Spleen (tissue), 11 donors: ENCODE measurements at regions not wholly inside any gene's neighbourhood (a gene's known extent, or its start where the extent isn't known, plus 50 kb on each side); places are given as distances from the start of the nearest gene placed in this dataset.

Source experiments
- DNase-seq: peaks from one replicate; pipeline ENCODE4 v3.0.0-alpha.2; 2020
- H3K27ac ChIP-seq, 8 donors: fragments of 200-600 bp; sonication (generic) in 7 of 8; 1 replicate in 4 of 8; 2 replicates in 4 of 8; pipeline versions ENCODE4 v1.5.0 to v1.8.0; 2016 to 2021; ENCODE audit warnings: inconsistent platforms in 4 of 8, mild to moderate bottlenecking in 4 of 8, moderate library complexity in 1 of 8
- H3K27me3 ChIP-seq, 7 donors: fragments of 200-600 bp; sonication (generic) in 6 of 7; replicated peaks in 1 of 7; 1 replicate in 4 of 7; 2 replicates in 3 of 7; pipeline versions ENCODE4 v1.5.0 to v1.8.0; 2016 to 2021; ENCODE audit warnings: inconsistent platforms in 3 of 7, mild to moderate bottlenecking in 1 of 7
- H3K36me3 ChIP-seq, 6 donors: fragments of 200-600 bp; sonication (generic) in 5 of 6; 1 replicate in 4 of 6; 2 replicates in 2 of 6; pipeline versions ENCODE4 v1.5.0 to v1.8.0; 2016 to 2021; ENCODE audit warnings: inconsistent platforms in 2 of 6
- H3K4me1 ChIP-seq, 6 donors: fragments of 200-600 bp; sonication (generic) in 5 of 6; 1 replicate in 3 of 6; 2 replicates in 3 of 6; pipeline versions ENCODE4 v1.5.0 to v1.8.0; 2016 to 2021; ENCODE audit warnings: inconsistent platforms in 3 of 6
- H3K4me3 ChIP-seq, 8 donors: fragments of 200-600 bp; sonication (generic) in 7 of 8; 1 replicate in 4 of 8; 2 replicates in 4 of 8; pipeline versions ENCODE4 v1.5.0 to v1.8.0; 2016 to 2021; ENCODE audit warnings: inconsistent platforms in 4 of 8, mild to moderate bottlenecking in 4 of 8, moderate library complexity in 2 of 8
- H3K9me3 ChIP-seq, 8 donors: fragments of 200-600 bp; sonication (generic) in 7 of 8; 1 replicate in 4 of 8; 2 replicates in 4 of 8; pipeline versions ENCODE4 v1.5.0 to v1.8.0; 2016 to 2021; ENCODE audit warnings: inconsistent platforms in 4 of 8
- CTCF ChIP-seq, 11 experiments: fragments of 200-600 bp in 7 of 11; fragments of 450-650 bp in 4 of 11; sonication (generic) in 4 of 11; IDR thresholded peaks in 8 of 11; conservative IDR thresholded peaks in 3 of 11; 1 replicate in 7 of 11; 2 replicates in 4 of 11; pipeline versions ENCODE4 v1.4.0 to v1.8.0; 2016 to 2021; ENCODE audit warnings: antibody characterized with exemption in 11 of 11, inconsistent platforms in 4 of 11, mild to moderate bottlenecking in 1 of 11
- POLR2A ChIP-seq, 3 donors: fragments of 450-650 bp; IDR thresholded peaks; one replicate each; pipeline ENCODE4 v1.5.1; 2017; ENCODE audit warnings: antibody characterized with exemption in 3 of 3, mild to moderate bottlenecking in 1 of 3
- POLR2AphosphoS5 ChIP-seq, 3 donors: sonication (generic); formaldehyde crosslinking; IDR thresholded peaks; one replicate each; pipeline ENCODE4 v1.5.1; 2017; ENCODE audit warnings: antibody characterized with exemption in 3 of 3
- WGBS, 5 donors: extraction: QIAGEN DNeasy Blood & Tissue Kit in 3 of 5; methylation state at CpG; one replicate each; pipeline versions ENCODE4 v1.1.5 to v1.1.7; 2013 to 2018; 5-methylcytosine and 5-hydroxymethylcytosine counted together
- intact Hi-C: fragments of 100-400 bp; cut with DNase I; formaldehyde crosslinking; loops from one replicate; pipeline ENCODE4 v1.15.0; 2023; ENCODE audit warnings: low total_unique reads
- donor health status: healthy with polysubstance abuse.
- donor health status: DM: no; HTN: no; CAD: no; lungs with moderate emphysema.
- donor health status: DM: no; HTN: no; CAD: no.
- donor health status: Bipolar disorder and iron deficiency.
- donor health status: healthy.
- donor health status: DM: no; HTN: no; CAD: no.
- donor health status: DM: yes; HTN: yes; CAD: no.

GRCh38 chr18:76213991-76214390 is 281.1 kb downstream of the ZNF516 start:
- 85 to 95% (median 91%) methylated on average over 3 of the region's 3 CpGs for WGBS, 5 donors
- H3K4me3 ChIP-seq = no peak overlapping the region

GRCh38 chr18:76212960-76213359 is 282.1 kb downstream of the ZNF516 start:
- H3K9me3 ChIP-seq = no peaks in the 10 kb centered on the region
- DNase-seq = no peak
- no peak overlapping the region for H3K4me3 ChIP-seq
- intact Hi-C loops = no loop called here
- TF ChIP-seq POLR2A (IDR thresholded peaks at IDR 0.05) = no peak
- TF ChIP-seq POLR2AphosphoS5 (IDR thresholded peaks at IDR 0.05) = no peak
- TF ChIP-seq CTCF (IDR thresholded peaks at IDR 0.05 in 8 of 11, conservative IDR thresholded peaks at IDR 0.05 in 3 of 11) = no peak
- WGBS, 5 donors = 34 to 45% (median 40%) methylated on average over 7 of the region's 7 CpGs
- no peaks in the 10 kb centered on the region for H3K36me3 ChIP-seq
- H3K27me3 ChIP-seq = peaks cover 0 to 14% (median 0%) of the 10 kb centered on the region in 7 donors
- H3K27ac ChIP-seq = no peak overlapping the region
- H3K4me1 ChIP-seq = no peaks in the 10 kb centered on the region

More at GRCh38 chr18:76213991-76214390, 281.1 kb downstream of the ZNF516 start:
- H3K4me1 ChIP-seq = no peaks in the 10 kb centered on the region
- no peaks in the 10 kb centered on the region for H3K9me3 ChIP-seq
- no peak for DNase-seq
- no peaks in the 10 kb centered on the region for H3K36me3 ChIP-seq
- peaks cover 0 to 8% (median 0%) of the 10 kb centered on the region in 7 donors for H3K27me3 ChIP-seq
- no peak overlapping the region for H3K27ac ChIP-seq
- no peak for TF ChIP-seq POLR2AphosphoS5 (IDR thresholded peaks at IDR 0.05)
- TF ChIP-seq CTCF (IDR thresholded peaks at IDR 0.05 in 8 of 11, conservative IDR thresholded peaks at IDR 0.05 in 3 of 11) = no peak
- TF ChIP-seq POLR2A (IDR thresholded peaks at IDR 0.05) = no peak
- intact Hi-C loops = no loop called here

- Histone ChIP-seq H3K9me3 (no peaks in the 10 kb centered on the region), H3K36me3 (no peaks in the 10 kb centered on the region), H3K27ac (no peak overlapping the region), H3K4me3 (no peak overlapping the region), H3K4me1 (no peaks in the 10 kb centered on the region), H3K27me3 (peaks cover 0 to 14% (median 0%) of the 10 kb centered on the region in 7 donors)
- WGBS, 5 donors = 77 to 87% (median 84%) methylated on average over 7 of the region's 7 CpGs
- TF ChIP-seq POLR2A (IDR thresholded peaks at IDR 0.05) (no peak), CTCF (IDR thresholded peaks at IDR 0.05 in 8 of 11, conservative IDR thresholded peaks at IDR 0.05 in 3 of 11) (no peak), POLR2AphosphoS5 (IDR thresholded peaks at IDR 0.05) (no peak)
- DNase-seq = no peak
- intact Hi-C loops = no loop called here
Measured at GRCh38 chr18:76209597-76209996, 285.4 kb downstream of the ZNF516 start.

GRCh38 chr18:76208678-76209306 is 286.2 kb downstream of the ZNF516 start:
- no peaks in the 10 kb centered on the region for H3K4me1 ChIP-seq
- 35 to 51% (median 43%) methylated on average over 21 of the region's 21 CpGs for WGBS, 5 donors
- intact Hi-C loops = no loop called here
- H3K9me3 ChIP-seq = no peaks in the 10 kb centered on the region
- no peak overlapping the region for H3K27ac ChIP-seq
- H3K4me3 ChIP-seq = peak overlapping the region in 3 of 8 donors; percentile 2 to 14 (median 3)
- H3K27me3 ChIP-seq = peaks cover 0 to 14% (median 0%) of the 10 kb centered on the region in 7 donors
- DNase-seq = no peak
- H3K36me3 ChIP-seq = no peaks in the 10 kb centered on the region
- TF ChIP-seq CTCF (IDR thresholded peaks at IDR 0.05 in 8 of 11, conservative IDR thresholded peaks at IDR 0.05 in 3 of 11) (no peak), POLR2AphosphoS5 (IDR thresholded peaks at IDR 0.05) (no peak), POLR2A (IDR thresholded peaks at IDR 0.05) (no peak)
